AG10803 (cell line): ENCODE measurements at regions not wholly inside any gene's neighbourhood (a gene's known extent, or its start where the extent isn't known, plus 50 kb on each side); places are given as distances from the start of the nearest gene placed in this dataset.

Experiments
- DNase-seq: peaks from one replicate; pipeline ENCODE4 v3.0.0; 2010; ENCODE audit warnings: low read depth
- H3K4me3 ChIP-seq: 2 replicates; pipeline ENCODE4 v1.5.1; 2011; ENCODE audit warnings: mild to moderate bottlenecking, low read length, control low read depth
- TF ChIP-seq, protein P1 (sequence below): conservative IDR thresholded peaks from 2 replicates; pipeline ENCODE4 v1.5.1; 2011; ENCODE audit warnings: mild to moderate bottlenecking, low read length, control low read depth, inconsistent platforms

DNA sequence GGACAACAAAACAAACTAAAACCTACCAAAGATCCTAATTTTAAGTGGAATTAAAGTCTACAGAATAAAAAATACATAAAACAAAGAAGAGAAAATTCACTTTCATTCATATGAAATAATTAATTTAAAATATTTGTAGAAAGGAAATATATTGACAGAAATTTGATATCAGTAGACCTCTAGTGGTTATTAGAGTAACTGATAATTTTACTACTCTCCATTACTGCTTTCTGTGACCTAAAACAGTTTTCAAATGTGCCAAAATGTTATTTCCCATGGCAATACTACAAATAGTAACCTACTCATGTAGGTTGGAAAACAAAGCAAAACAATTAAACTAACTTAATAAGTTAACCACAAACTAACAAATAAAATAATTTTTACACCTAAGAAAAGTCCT is 147.1 kb downstream of the NOL4 start:
- no peak overlapping the region for H3K4me3 ChIP-seq
- DNase-seq, result no peak
- TF ChIP-seq, protein P1, sequence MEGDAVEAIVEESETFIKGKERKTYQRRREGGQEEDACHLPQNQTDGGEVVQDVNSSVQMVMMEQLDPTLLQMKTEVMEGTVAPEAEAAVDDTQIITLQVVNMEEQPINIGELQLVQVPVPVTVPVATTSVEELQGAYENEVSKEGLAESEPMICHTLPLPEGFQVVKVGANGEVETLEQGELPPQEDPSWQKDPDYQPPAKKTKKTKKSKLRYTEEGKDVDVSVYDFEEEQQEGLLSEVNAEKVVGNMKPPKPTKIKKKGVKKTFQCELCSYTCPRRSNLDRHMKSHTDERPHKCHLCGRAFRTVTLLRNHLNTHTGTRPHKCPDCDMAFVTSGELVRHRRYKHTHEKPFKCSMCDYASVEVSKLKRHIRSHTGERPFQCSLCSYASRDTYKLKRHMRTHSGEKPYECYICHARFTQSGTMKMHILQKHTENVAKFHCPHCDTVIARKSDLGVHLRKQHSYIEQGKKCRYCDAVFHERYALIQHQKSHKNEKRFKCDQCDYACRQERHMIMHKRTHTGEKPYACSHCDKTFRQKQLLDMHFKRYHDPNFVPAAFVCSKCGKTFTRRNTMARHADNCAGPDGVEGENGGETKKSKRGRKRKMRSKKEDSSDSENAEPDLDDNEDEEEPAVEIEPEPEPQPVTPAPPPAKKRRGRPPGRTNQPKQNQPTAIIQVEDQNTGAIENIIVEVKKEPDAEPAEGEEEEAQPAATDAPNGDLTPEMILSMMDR, result no peak

DNA sequence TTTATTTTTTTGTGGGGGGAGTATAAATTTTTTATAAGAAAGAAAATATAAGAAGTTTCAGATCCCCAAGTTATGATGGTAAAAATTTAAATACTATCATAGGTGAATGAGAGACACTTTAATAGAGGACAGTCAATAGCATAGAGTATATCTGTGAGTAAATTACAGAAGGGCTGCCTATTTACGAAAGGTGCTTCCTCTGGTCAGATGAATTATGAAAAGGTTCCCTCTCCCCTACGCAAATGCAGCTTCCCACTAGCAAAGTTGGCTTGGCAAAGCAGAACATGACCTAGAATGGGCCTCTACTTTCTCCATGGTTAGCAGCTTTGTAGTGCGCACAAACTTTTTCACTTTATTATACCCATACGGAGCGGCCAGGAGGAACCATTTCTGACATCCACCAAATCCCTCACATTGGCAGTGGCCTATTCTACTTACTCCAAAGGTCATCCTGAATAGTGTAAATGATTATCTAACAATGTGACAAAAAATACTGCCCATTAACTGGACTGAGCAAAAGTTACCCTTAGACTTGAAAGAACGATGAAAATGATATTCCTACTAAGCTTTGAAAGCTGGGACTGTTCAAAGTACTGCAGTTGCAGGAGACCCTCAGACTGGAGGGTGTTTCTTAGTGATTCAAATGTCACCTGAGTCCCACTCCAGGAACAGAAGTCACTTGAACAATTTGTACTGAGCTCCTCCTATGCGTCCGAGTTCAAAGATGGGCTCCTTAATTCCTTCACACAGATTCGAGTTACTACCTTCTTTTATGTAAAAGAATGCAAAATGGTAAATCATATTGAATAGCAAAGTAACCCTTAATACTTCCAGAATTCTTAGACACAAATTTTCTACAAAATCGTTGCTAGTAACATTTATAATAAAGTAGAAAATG is 148.5 kb downstream of the NOL4 start:
- H3K4me3 ChIP-seq, result no peak overlapping the region
- TF ChIP-seq, protein P1, result no peak
- no peak for DNase-seq

DNA sequence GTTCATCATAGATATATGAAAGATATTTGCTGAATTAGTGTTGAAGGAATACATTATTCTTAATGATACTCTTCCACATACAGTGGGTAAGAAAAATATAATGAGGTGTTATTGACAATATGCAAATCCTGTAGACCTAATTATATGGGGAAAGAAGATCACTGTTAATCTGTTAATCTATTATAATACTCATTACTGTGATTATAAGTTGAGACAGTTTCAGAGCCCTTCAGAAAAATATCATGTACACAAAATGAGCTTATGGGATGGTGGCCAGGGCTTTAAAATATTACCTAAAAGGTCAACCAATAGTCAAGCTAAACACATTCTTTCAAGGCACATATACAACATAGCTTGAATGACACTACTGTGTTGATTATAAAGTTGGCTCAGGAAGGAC is 163.5 kb downstream of the NOL4 start:
- no peak for DNase-seq
- TF ChIP-seq, protein P1, result no peak
- no peak overlapping the region for H3K4me3 ChIP-seq

DNA sequence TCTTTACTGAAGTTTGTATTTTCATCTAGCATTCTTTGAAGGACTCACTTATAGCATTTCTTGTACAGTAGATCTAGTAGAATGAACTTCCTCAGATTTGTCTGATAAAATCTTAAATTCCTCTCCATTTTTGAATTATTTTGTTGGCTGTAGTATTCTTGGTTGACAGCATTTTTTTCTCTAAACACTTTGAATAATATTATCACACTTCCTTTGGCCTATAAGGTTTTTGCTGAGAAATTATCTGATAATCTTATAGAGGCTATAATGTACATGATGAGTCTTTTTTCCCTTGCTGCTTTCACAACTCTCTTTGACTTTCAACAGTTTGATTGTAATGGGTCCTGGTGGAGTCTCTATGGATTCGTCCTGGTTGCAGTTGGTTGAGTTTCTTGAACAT is 169.5 kb downstream of the NOL4 start:
- H3K4me3 ChIP-seq, result no peak overlapping the region
- TF ChIP-seq, protein P1, result no peak
- no peak for DNase-seq

DNA sequence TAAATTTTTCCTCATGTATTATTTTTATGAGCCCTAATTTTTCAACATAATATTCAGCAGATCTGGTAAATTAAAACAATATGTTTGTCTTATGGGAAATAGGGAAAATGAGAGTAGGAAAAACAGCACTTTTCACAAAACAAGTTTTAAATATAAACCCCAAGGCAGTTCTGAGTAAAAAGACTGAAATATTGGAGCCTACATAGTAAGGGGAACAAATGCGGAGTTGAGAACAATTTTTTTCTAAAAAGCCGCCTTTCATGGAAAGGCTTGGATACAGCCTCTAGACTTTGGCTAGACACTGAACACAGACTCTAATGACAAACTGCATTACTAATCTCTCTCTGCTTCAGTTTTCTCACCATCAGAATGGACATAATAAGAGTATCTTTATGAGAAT is 174.1 kb downstream of the NOL4 start:
- TF ChIP-seq, protein P1, result no peak
- no peak for DNase-seq

DNA sequence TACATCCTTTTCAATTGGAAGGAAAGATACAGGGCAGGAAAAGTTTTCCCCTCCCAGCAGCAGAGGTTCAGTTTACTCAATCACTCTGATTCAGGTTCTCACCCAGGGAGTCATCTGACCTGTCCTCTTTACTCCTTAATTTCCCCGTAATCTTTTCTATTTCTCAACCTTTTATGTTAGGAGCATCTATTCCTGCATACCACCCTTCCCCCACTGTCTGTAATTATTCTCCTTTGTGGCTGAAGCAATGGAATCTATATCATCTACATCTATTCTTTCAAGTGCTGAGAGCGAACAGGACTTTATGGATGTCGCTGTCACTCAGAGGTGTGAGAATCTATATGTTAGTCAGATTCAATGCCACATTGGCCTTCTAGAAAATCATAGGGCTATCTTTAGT is 175.2 kb downstream of the NOL4 start:
- TF ChIP-seq, protein P1, result no peak
- no peak overlapping the region for H3K4me3 ChIP-seq
- no peak for DNase-seq

More for the DNA sequence above, 174.1 kb downstream of the NOL4 start:
- no peak overlapping the region for H3K4me3 ChIP-seq

DNA sequence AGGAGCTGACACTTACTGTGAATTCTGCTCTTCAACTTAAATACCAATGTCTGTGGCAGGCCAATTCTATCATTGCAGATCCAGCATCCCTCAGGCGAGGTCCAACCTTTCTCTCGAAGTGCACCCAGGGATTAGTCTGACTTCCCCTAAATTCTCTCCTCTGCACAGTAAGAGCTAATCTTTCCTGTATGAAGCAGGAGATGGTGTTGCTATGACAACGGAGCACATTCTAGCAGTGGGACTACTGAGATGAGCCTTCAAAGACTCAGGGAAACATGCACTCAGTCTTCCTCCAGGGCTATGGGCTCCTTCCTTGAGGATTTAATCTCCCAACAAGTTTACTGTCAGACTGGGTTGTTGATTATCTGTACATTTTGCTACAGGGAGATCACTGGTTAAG is 176.3 kb downstream of the NOL4 start:
- no peak for DNase-seq
- TF ChIP-seq, protein P1, result no peak
- H3K4me3 ChIP-seq, result no peak overlapping the region
